ENCODE measurements at regions not wholly inside any gene's neighbourhood (a gene's known extent, or its start where the extent isn't known, plus 50 kb on each side); places are given as distances from the start of the nearest gene placed in this dataset.

GRCh38 chr17:31594416-31594815 lies 202.9 kb downstream of the RAB11FIP4 start:
- Histone ChIP-seq H3K4me1 (replicated peaks in 1 of 4; ENCODE audit: control insufficient read depth in 3 of 4, insufficient read depth in 4 of 4, low read length in 3 of 4) (peaks cover 0 to 8% (median 3%) of the 10 kb centered on the region in 4 experiments; a peak in 4 of 7 replicates), H3K56ac (replicated peaks; ENCODE audit: insufficient read length, low read depth, low read length) (no peak overlapping the region), H4K20me1 (replicated peaks in 1 of 2; ENCODE audit: control insufficient read depth in 1 of 2, insufficient read depth in 2 of 2, low read length in 2 of 2) (no peaks in the 10 kb centered on the region), H3K14ac (ENCODE audit: insufficient read length) (no peak overlapping the region), H2BK15ac (ENCODE audit: low read length) (no peak overlapping the region), H3K4me3 (ENCODE audit: extremely low read depth in 1 of 4, insufficient read depth in 2 of 4, low read depth in 3 of 4, low read length in 4 of 4) (no peak overlapping the region), H4K5ac (ENCODE audit: insufficient read length, low read depth, low read length) (no peak overlapping the region), H4K91ac (replicated peaks; ENCODE audit: insufficient read length, low read length) (no peak overlapping the region), H2BK120ac (replicated peaks; ENCODE audit: low read depth, low read length) (no peak overlapping the region), H3K36me3 (ENCODE audit: control insufficient read depth in 2 of 4, insufficient read depth in 4 of 4, low read length in 3 of 4) (no peaks in the 10 kb centered on the region), H3K27me3 (replicated peaks in 1 of 4; ENCODE audit: control insufficient read depth in 3 of 4, extremely low read depth in 1 of 4, insufficient read depth in 3 of 4, low read length in 3 of 4) (no peaks in the 10 kb centered on the region), H2BK5ac (ENCODE audit: low read depth, low read length) (no peak overlapping the region), H3K23ac (ENCODE audit: insufficient read length) (no peak overlapping the region), H3K9ac (replicated peaks in 1 of 4; ENCODE audit: extremely low read depth in 1 of 4, low read depth in 3 of 4, low read length in 3 of 4) (no peak overlapping the region), H3K4me2 (ENCODE audit: insufficient read depth in 1 of 2, low read depth in 2 of 2, low read length in 2 of 2) (no peak overlapping the region), H2BK12ac (ENCODE audit: low read depth, low read length) (no peak overlapping the region), H3K18ac (ENCODE audit: extremely low read depth, low read length) (no peak overlapping the region), H3K79me1 (ENCODE audit: low read depth, low read length) (no peaks in the 10 kb centered on the region), H3K9me3 (ENCODE audit: insufficient read depth in 2 of 2, low read depth in 1 of 2, low read length in 1 of 2) (no peaks in the 10 kb centered on the region), H3K4ac (replicated peaks; ENCODE audit: insufficient read length, low read depth, low read length) (no peak overlapping the region), H3K79me2 (ENCODE audit: control insufficient read depth in 1 of 2, insufficient read depth in 2 of 2, low read length in 2 of 2) (no peaks in the 10 kb centered on the region), H3K23me2 (ENCODE audit: low read depth, low read length) (no peaks in the 10 kb centered on the region), H2AFZ (ENCODE audit: low read length) (no peak overlapping the region), H2AK5ac (ENCODE audit: low read depth, low read length) (no peak overlapping the region), H3K27ac (ENCODE audit: low read depth, low read length) (no peak overlapping the region), H2BK20ac (ENCODE audit: low read length) (no peak overlapping the region), H4K8ac (ENCODE audit: extremely low read depth, insufficient read depth, low read length) (no peak overlapping the region; the same call in 1 of the 2 replicates)
- POLR2A ChIA-PET (ENCODE audit: partially characterized antibody): no interaction called here
- DNase-seq (ENCODE audit: low read depth in 1 of 2, low spot score in 2 of 2): no peak
- FAIRE-seq: no peak
- 75% methylated on average over 3 of the region's 3 CpGs; no CpG with 5 or more reads in 1 of the 2 experiments for WGBS, 2 experiments (ENCODE audit: extremely low coverage in 1 of 2, insufficient coverage in 1 of 2, insufficient read length in 1 of 2, insufficient replicate concordance in 2 of 2, low coverage in 1 of 2, low lambda C conversion rate in 2 of 2, missing lambda C conversion rate in 1 of 2)
- CTCF ChIA-PET (ENCODE audit: partially characterized antibody): no interaction called here
- TF ChIP-seq CREB1 (IDR thresholded peaks at IDR 0.05) (no peak), SP1 (IDR thresholded peaks at IDR 0.05; ENCODE audit: low read depth, low read length) (no peak), NRF1 (IDR thresholded peaks at IDR 0.05; ENCODE audit: low read depth, low read length) (no peak), PHF8 (conservative IDR thresholded peaks at IDR 0.05; ENCODE audit: low read depth, low read length) (no peak), ZNF274 (IDR thresholded peaks at IDR 0.05; ENCODE audit: borderline replicate concordance, extremely low read depth, low read length) (no peak), GTF2F1 (IDR thresholded peaks at IDR 0.05; ENCODE audit: borderline replicate concordance, low read depth, low read length) (no peak), TCF12 (IDR thresholded peaks at IDR 0.05; ENCODE audit: low read depth, low read length) (no peak), RBBP5 (IDR thresholded peaks at IDR 0.05; ENCODE audit: borderline replicate concordance, low read depth, low read length) (no peak), CTBP2 (IDR thresholded peaks at IDR 0.05; ENCODE audit: borderline replicate concordance, insufficient read depth, insufficient read length, low read length) (no peak)

All from H1 (cell line).